K562 (cell line): ENCODE measurements at regions not wholly inside any gene's neighbourhood (a gene's known extent, or its start where the extent isn't known, plus 50 kb on each side); places are given as distances from the start of the nearest gene placed in this dataset.

ENCODE experiments used
- EZH2 ChIP-seq: IDR thresholded peaks from 2 replicates; pipeline ENCODE4 v1.6.1; 2012; ENCODE audit warnings: low read depth, mild to moderate bottlenecking, inconsistent platforms, low read length, borderline replicate concordance
- FOXJ3 ChIP-seq: sonication (generic); formaldehyde crosslinking; IDR thresholded peaks from 2 replicates; pipeline ENCODE4 v1.4.0; 2020; ENCODE audit warnings: mild to moderate bottlenecking, missing genetic modification reagents

DNA sequence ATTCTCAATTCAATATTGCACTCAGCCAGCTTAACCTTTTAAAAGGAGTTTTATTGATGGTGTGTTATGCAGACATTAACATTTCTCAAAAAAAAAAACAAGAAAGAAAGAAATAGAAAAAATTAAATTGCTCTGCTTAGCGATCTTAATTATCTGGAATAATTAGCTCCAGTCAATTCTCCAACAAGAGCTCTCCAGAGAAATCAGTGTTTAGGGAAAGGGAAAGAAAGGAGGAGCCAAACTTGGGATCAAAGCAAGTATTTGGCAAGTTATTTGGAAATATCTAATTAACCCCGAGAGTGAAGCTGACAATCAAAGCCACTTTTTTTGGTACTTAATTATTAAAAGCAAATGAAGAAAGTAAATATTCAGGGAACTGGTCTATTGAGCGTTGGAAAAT is 60.7 kb upstream of the CAMK1G start:
- TF ChIP-seq FOXJ3 (CRISPR knock-in tag) (no peak), EZH2 (no peak)
